HG02759 (cell line): ENCODE measurements at regions not wholly inside any gene's neighbourhood (a gene's known extent, or its start where the extent isn't known, plus 50 kb on each side); places are given as distances from the start of the nearest gene placed in this dataset.
"Not testable (repeated sequence)": the region's sequence is repeated elsewhere in the genome, so short reads cannot be mapped to it uniquely, and the experiment has no call there.

Experiments
- ATAC-seq: cut with Tn5 transposase; IDR thresholded peaks from one replicate; pipeline ENCODE4 v1.9.1; 2021; ENCODE audit warnings: mild to moderate bottlenecking, moderate library complexity; ENCODE audit not compliant: unreplicated experiment

- no peak for ATAC-seq
These were observed 206.9 kb downstream of the RPL10L start for GRCh38 chr14:46444666-46445065.

- ATAC-seq, result no peak
These were observed 218.2 kb downstream of the RPL10L start for GRCh38 chr14:46433381-46433780.

GRCh38 chr14:46432516-46432915 is 219.1 kb downstream of the RPL10L start:
- ATAC-seq, result no peak

GRCh38 chr14:46417066-46417465 is 234.5 kb downstream of the RPL10L start:
- ATAC-seq, result no peak

GRCh38 chr14:46404865-46405811 is 246.4 kb downstream of the RPL10L start:
- ATAC-seq, result no peak

- ATAC-seq, result not testable (repeated sequence)
These were observed 249.4 kb downstream of the RPL10L start for GRCh38 chr14:46402001-46402690.

- no peak for ATAC-seq
These were observed 250.5 kb downstream of the RPL10L start for GRCh38 chr14:46401066-46401465.

- ATAC-seq, result no peak
These were observed 252.5 kb downstream of the RPL10L start for GRCh38 chr14:46399049-46399448.

- ATAC-seq, result no peak
These were observed 267.0 kb downstream of the RPL10L start for GRCh38 chr14:46384611-46385010.

GRCh38 chr14:46381674-46382073 is 269.9 kb downstream of the RPL10L start:
- no peak for ATAC-seq

- no peak for ATAC-seq
These were observed 273.3 kb downstream of the RPL10L start for GRCh38 chr14:46378248-46378647.

GRCh38 chr14:46377305-46377704 is 274.3 kb downstream of the RPL10L start:
- no peak for ATAC-seq

GRCh38 chr14:46369391-46369790 is 282.2 kb downstream of the RPL10L start:
- ATAC-seq, result no peak

GRCh38 chr14:46368275-46368674 is 283.3 kb downstream of the RPL10L start:
- no peak for ATAC-seq

- no peak for ATAC-seq
These were observed 298.7 kb downstream of the RPL10L start for GRCh38 chr14:46352844-46353243.

GRCh38 chr14:46344327-46344937 is 307.1 kb downstream of the RPL10L start:
- peak; percentile 89 for ATAC-seq

- no peak for ATAC-seq
These were observed 325.8 kb downstream of the RPL10L start for GRCh38 chr14:46325777-46326176.

- ATAC-seq, result no peak
These were observed 326.4 kb downstream of the RPL10L start for GRCh38 chr14:46325157-46325556.

GRCh38 chr14:46323404-46323762 is 328.2 kb downstream of the RPL10L start:
- no peak for ATAC-seq

GRCh38 chr14:46322730-46323403 is 328.7 kb downstream of the RPL10L start:
- ATAC-seq, result no peak

- ATAC-seq, result no peak
These were observed 329.5 kb downstream of the RPL10L start for GRCh38 chr14:46322076-46322475.
